HPDE6-E6E7 (cell line): ENCODE measurements at regions not wholly inside any gene's neighbourhood (a gene's known extent, or its start where the extent isn't known, plus 50 kb on each side); places are given as distances from the start of the nearest gene placed in this dataset.

Source experiments
- DNase-seq: peaks from one replicate; pipeline ENCODE4 v3.0.0; 2011; ENCODE audit warnings: missing footprints; ENCODE audit errors: extremely low spot score

DNA sequence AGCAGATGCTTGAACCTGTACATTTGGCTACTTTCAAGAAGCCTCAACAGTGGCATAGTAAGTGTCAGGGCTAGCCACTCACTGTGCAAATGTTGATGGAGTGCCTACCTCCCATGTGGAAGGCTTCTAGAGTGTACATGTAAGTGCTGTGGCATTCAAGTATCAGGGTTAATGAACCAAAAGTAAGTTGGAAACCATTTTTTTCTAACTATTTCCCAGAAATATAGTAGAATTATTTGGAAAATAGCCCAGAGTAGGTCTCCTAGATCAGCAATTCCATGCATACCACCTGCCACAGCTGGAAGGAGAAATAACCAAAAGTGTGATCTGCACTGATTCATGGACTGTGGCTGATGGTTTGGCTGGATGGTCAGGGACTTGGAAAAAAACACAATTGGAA is 53.3 kb downstream of the FOXD1 start:
- DNase-seq: no peak

DNA sequence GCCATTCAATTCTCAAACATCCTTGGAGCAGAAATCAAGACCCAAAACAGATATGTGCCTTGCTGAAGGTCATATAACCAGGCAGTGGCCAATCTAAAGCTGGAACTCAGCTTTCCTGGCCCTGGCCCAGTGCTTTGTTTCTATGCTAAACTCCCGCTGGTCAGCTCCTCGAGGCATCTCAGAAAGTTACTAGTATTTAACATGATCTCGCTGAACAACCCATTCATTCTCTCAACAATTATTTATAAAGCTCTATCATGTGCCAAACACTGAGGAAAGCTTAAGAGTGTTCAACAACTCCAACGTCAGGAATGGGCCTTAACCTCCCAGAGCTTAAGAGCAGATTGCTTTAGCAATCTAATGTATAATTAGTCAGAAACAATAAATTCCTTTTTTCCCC is 54.0 kb downstream of the FOXD1 start:
- no peak for DNase-seq

DNA sequence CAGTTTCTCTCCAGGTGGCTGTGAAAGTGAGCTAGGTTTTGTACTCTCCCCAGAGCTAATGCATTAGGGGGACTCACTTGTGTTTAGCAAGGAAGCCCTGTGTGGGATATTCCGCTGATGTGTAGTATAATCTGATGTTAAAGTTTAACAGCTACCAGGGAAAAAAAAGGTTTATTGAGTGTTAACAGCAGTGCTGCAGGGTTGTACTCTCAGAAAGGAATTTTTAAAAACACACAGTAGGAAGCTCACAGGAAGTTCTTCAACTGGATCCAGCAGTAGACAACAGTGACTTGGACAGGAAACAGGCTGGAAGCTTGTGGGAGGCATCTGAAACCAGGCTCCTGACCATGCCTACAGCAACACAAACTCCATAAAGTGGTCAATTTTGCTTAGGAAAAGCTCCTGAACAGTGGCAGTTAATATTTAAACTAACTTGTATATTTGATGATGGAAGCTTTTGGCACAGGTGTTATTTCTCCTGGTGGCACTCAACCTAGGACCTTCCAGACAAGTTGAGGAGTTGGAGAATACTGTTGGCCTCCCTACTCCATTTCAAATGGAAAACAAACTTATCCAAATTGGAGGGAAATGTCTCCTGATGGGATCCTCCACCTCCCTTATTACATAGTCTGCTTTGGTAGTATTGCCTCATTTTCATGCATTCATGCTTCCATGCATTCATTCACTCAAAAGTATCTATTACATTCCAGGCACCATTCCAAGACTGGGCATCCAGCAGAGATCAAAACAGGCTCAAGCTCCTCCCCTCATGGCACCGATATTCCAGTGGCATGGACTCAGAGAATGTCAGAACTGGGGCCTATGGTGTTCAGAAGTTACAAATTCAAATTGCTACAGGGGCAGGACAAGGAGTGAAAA is 54.7 kb downstream of the FOXD1 start:
- no peak for DNase-seq

DNA sequence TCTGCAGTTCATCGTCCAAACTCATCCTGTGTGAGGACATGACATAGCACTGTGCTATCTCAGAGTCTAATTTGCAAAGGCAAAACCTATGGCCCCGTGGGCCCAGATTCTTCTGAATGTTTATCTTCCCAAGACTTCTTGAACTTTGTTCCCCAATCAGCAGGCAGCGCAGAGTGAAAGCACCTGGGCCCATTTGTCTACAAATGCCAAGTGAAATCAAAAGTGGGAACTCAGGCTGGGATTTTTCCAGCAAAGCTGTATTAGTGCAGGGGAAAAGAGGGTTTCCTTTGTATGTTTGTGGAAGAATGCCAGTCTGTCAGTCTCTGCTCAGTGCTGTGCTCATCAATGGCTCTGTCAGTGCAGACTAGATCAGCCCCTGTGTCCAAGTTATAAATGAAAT is 55.8 kb downstream of the FOXD1 start:
- no peak for DNase-seq

DNA sequence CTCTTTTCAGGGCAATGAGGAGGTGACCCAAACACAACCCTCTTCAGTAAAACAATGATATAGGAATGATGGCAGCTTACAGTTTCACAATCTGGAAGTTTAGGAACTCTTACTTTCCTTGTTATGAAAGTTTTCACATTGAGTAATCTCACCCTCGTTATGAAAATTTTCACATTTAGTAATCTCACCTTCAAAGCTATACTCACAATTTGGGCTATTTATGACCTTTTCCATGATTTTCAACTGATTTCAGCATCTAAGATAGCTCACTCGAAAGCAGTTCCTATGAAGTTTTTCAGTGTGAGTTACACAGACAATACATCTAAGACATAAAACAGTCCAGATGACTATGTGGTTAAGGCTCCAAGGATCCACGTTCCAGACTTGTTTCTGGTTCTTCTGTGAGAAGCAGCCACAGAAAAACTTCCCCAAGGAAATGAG is 57.1 kb downstream of the FOXD1 start:
- DNase-seq: no peak

DNA sequence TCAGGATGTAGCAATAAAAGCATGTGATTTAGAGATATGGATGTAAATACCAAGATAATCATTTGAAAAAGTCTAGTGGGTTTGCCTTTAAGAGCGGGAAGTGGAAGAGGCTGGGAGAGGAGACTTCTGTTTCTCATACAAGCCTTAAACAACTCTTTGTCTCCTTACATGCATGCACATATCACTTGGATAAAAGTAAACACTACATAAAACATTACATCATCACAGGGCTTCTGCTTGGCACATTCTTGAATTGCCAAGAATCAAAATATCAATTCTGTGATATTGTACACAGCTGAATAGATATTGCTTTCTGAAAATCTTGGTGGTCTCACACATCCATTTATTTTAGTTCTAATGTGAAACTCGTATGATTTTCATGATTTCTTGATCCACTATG is 57.6 kb downstream of the FOXD1 start:
- DNase-seq: no peak

DNA sequence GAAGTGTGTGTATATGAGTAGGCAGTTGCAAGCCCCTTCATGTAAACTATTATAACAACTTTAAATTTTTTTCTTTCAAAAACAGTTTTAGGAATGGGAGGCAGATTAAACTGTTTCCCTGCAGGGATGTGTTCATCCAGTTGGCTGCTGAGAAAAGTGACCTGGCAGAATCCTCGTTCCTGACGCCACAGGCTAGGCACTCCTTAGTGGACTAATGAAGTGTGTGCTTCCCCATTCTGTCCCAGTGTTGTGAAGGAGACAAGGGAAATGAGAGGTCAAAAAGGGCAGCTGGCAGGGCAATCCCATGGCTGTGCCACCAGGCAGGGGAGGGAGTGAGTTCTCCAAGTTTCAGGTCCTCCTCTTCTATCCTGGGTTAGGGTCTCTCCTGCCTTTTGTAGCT is 59.8 kb downstream of the FOXD1 start:
- no peak for DNase-seq

DNA sequence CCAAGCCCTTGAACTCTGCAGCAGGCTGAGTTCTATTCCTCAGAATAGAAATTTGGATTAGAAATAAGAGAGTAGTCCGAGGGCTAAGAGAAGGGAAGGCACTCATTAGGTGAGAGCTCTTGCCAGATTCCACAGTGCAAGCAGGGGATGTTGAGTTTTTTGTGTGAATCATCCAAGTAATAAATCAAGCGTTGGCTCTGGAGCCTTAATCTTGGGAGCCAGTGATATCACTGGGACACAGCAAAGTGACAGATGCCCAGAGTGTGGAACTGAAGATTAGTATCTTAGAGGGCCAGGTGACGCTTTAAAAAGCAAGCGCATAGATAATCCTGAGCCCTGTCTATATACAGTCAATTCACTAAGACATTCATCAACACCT is 60.3 kb downstream of the FOXD1 start:
- no peak for DNase-seq

DNA sequence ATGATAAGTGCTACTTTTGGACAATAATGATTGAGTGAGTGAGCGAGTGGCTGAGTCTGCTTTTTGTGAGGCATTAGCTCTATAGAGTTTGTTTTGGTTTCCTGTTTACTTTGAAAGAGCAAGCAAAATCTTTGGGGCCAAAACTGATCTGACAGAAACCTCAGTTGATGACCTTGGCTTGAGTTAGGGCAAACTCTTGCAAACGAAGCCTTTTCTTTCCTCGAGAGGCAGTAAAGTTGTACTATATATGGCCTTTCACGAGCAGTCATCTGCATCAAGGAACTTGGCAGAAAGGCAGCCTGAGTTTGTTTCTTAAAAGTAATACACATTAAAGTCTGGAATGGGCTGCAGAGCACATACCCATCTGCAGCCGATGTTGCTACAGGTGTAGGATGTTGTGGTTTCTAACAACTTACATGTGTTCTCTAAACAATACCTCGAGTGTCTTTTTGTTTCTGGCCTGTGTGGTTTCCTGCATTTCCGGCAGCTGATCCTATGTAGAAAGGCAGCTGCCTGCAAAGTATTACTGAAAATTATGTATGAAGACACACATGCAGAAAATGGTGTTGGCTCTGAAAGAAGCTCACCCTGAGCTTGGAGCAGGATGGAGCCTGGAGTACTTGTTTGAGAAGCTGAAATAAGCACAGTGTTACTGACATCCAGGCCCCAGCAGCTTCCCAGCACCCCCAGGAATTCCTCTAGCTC is 60.8 kb downstream of the FOXD1 start:
- DNase-seq: no peak

DNA sequence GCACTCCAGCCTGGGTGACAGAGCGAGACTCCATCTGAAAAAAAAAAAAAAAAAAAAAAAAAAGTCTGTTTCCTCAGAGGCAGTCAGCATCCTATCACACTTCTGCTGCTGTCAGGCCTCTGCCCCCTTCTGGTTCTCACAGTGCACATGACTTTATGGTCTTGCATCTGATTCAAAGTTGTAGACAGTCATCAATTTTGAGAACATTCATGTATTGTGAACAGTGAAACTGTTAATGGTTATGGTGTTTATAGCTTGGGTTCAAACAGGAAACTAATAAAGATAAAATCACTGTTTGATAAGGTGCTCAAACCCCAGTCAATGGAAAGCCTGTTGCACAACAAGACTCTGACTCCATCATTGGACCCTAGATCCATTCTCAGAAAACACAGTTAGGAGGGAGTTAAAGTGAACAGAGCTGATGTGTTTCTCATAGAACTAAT is 61.4 kb downstream of the FOXD1 start:
- DNase-seq: no peak

DNA sequence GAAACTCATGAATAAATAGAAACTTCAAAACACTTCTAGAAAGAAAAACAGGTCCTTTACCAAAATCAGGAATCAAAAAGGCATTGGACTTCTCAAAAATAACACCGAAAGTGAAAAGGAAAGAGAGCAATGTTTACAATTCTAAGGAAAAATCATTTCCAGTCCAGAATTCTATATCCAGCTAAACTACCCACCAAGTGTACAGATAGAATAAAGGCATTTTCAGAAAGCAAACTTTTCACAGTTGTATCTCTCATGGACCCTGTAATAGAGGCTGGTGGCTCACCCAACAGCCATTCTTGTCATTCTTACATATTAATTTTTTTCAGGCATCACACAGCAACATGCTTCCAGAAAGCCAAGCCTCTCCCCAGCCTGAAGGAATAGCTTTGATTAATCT is 63.7 kb downstream of the FOXD1 start:
- no peak for DNase-seq

DNA sequence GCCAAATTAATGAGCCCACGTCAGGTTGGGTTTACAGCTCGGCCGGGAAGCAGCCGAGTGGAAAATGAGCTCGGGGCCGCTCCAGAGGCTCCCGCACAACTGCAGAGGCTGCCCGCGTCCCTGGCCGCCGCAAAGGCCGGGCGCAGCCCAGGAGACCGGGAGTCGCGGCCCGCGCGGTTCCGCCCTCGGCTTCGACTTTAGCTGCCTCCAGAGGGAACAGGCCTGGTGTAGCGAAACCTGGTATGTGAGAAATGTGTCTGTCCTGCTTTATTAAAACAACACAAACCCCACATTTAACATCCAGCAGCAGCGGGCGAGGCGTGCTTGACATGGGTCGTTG is 66.2 kb downstream of the FOXD1 start:
- DNase-seq: no peak

DNA sequence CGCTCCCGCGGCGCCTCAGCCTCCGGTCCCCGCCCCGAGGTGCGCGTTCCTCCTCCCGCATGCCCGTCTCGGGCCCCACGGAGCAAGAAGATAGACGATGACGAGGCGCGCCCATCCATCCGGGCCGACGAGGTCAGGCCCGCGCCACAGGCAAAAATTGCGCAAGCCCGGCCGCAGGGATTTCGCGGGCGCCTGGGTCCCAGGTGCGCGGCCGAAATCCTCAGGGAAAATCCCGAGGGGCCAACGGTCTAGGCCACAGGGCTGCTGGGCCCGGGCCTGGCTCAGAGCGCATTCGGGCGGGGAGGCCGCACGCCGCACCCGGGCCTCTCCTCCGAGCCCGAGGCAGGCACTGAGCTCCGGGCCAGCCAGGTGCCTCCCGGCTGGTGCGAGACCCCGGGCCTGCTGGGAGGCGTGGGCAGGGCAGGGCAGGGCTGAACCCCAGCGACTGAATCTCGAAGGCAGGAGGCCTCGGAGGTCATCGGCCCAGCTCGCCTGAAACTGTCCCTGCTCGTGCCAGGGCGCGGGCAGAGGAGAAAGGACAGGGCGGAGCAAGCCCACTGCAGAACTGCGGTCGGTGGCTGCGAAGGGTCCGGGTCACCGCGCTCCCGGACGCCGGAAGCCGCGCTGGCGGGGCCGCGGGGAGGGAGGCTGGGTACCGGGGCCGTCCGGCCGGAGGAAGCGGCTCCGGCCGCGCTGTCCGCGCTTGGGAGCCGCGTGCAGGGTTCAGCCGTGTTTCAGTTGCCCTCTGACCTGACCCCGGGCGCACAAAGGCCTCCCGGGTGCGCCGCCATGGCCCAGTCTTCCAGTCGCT is 66.8 kb downstream of the FOXD1 start:
- DNase-seq: no peak

DNA sequence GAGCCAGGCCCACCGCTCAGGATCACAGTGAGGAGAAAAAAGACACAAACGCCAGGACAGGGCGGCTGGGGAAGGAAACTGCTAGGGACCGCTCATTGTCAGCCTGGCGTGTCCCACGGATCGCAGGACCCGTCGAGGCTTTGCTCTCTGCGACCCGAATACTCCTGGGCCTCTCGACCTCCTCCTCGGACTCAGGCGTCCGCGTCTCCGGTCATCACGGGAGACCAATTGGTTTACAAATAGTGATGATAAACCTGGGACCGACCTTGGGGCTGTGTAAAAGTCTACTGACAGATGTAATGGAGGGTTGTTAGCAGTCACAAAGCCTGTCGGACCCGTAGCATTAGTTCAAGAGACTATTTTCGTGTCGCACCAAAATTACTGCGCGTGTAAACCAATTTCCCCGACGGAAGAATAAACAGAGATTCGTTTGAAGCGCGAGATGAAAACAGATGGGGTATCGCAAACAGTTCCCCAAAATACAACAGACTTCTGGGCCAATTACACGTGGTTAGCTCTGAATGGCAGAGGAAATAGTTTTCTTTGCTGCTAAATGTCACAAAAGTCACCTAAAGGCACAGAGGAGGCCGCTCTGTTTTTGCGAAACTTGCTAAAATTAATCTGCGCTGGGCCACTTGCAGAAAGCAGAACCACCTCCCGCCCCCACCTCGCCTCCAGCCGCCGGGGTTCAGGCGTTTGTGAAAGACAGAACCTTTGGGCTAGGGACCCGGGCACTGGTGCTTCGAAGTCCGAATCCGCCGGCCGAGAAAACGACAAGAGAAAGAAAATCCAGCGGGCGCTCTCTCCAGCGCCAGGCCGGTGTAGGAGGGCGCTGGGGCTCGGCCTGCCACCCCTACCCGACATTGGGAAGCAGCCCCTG is 67.6 kb downstream of the FOXD1 start:
- no peak for DNase-seq

DNA sequence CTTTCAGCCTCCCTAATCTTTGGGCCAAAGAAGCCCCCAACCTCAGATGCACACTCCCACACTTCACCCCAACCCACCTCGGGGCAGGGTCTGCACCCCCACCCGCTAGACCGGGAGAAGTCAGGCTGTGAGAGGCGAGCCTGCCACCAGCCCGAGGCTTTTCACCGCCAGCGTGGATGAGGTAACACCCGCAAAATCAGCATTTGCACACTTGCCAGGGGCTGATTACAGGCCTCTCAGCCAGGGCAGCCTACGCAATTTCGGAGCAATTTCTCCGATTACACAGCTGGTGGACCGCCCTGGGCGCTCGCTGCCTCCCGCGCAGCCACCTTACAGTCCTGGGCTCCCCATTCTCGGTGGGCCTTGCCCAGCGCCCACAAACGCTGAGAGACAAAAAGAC is 68.5 kb downstream of the FOXD1 start:
- DNase-seq: no peak

DNA sequence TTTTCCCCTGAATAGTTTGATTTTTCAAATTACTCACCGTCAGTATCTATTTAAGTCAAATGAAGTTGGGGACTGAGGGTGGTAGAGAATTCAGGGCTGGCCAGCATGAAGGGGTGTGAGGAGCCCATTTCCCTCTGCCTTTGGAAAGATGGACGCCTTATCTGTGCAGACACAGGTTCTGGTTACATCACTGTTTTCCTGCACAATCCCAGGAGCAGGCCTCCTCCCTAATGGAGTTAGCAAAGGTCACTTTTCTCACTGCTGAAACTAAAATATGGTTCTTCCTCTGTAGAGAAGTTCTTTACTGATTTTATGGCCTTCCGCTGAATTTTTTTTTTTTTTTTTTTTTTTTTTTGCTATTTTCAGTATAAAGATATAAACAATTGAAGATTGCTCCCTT is 69.1 kb downstream of the FOXD1 start:
- DNase-seq: no peak

DNA sequence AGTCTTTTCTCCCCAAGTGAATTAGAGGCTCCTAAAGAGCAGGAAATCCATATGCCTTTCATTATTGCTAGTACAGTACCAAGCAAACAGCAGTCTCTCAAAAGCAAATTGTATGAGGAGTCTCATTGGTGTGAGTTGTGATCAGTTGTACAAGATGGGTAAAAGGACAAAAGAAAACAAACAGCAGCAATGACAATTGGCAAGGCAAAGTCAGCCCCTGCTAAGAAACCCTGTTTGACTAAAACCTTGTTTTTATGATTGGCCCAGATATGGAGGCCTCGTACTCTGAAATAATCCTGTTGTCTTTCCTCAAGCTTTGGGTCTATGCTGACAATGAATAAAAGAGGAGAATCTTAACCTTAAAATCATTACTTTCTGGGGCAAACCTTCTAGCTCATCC is 69.8 kb downstream of the FOXD1 start:
- no peak for DNase-seq

DNA sequence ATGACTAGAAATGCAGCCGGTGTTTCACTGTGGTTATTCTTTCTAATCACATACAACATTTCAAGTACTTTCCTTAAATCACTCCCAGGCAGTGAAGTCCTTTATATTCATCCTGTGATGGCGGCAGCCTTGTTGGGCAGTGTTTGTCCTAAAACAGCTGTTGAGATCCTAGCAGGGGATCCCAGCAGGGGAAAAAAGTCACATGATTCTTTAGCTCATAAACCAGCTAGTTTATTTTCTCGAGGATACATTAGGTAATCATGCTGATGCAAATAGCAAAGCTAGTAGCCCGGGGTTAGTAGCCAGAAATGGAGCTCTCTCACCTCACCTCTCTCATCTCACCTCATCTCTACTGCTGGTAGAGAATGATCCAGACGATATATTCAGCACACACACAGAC is 70.5 kb downstream of the FOXD1 start:
- no peak for DNase-seq

DNA sequence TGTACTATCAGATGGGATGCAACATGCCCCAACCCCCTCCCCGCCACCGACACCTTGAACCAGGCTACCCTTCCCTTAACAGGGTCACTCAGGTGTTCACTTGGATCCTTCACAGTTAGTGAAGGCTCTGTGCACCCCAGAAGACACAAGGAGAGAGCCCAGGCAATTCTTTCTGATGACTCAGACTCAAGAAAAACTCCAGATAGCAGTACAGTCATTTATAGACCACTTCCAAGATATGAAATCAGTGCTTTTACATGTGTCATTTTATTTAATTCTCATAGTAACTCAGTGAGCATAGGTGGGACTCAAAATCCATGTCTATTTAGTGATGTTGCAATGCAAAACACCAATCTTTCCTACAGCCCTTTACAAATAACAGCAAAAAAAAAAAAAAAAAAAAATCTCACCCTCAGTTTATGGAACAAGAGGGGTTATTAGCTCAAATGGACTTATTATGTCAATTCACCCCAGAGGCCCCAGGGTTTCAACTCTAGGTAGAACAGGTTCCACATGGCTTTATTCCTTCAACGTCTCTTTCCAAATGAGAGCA is 71.9 kb downstream of the FOXD1 start:
- no peak for DNase-seq

DNA sequence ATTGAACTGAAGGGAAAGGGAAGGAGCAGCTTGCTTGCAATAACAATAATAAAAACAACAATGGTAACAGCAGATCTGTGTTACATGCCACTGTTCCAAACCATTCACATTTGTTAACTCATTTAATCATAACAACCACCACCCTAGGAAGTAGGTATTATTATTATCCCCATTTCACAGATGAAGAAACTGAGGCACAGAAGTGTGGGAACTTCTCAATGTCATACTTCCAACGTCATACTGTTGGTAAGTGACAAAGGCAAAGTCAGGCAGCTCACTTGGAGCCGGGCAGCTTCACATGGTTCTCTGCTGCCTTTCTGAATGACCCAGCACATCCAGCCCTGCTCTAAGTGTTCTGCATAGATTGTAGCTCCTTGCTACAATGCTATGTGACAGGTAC is 72.6 kb downstream of the FOXD1 start:
- no peak for DNase-seq

DNA sequence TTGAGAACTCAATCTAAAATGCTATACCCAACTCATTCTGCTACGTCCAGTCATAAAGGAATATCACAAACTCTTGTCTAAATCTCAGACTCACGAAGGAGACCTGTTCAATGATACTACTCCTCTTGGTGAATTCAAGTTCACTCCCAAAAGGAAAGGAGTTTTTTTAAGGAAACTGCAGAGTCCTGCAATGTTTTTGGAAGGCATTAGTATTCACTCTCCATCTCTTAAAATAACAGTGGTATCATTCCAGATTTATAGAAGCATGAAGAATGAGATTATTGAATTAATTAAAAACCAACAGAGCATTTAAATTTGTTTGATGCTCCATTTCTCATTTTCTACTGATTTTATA is 73.4 kb downstream of the FOXD1 start:
- no peak for DNase-seq
